ENCODE measurements at regions not wholly inside any gene's neighbourhood (a gene's known extent, or its start where the extent isn't known, plus 50 kb on each side); places are given as distances from the start of the nearest gene placed in this dataset.
"Not testable (repeated sequence)": the region's sequence is repeated elsewhere in the genome, so short reads cannot be mapped to it uniquely, and the experiment has no call there.

GRCh38 chr5:44942524-44943001, 133.8 kb downstream of the MRPS30 start:
- peak; percentile 3 for DNase-seq (ENCODE audit: low read depth)

DNA sequence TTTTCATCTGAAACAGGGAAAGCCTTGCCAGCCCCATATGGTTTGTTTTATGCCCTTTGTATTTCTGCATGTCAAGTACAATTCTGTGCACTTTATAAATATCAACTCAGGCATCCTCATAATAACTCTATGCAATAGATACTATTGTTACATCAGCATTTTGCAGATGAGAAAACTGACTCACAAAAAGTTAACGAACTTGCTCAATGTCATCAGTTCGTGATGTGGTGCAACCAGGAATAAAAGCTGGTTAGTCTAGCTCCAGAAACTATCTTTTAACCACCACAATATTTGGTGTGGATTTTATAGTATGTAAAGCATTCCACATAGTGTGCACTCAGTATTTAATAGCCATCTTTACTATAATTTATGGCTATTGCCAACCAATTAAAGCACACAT, 134.9 kb downstream of the MRPS30 start:
- peak; percentile 35 for DNase-seq (ENCODE audit: low read depth)

DNA sequence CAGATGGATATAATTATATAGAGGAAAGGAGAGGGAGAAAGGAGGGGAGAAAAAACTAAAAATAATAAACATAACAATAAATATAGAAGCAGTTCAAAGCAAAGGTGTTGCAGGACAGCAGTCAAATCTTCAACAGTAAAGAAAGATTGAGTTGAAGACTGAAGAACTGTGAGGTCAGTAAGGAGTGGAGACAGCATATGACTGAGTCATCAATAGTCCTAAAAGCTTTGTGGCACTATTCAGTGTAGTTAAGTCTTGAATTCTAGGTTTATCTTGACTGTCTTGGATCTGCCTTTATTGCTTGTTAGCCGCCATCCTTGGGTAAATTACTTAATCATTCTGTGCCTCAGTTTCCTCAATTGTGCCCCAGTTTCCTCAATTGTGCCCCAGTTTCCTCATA, 137.0 kb downstream of the MRPS30 start:
- peak; percentile 23 for DNase-seq (ENCODE audit: low read depth)

- DNase-seq (ENCODE audit: low read depth): no peak
Observed at GRCh38 chr5:44949687-44950086, 140.9 kb downstream of the MRPS30 start.

DNA sequence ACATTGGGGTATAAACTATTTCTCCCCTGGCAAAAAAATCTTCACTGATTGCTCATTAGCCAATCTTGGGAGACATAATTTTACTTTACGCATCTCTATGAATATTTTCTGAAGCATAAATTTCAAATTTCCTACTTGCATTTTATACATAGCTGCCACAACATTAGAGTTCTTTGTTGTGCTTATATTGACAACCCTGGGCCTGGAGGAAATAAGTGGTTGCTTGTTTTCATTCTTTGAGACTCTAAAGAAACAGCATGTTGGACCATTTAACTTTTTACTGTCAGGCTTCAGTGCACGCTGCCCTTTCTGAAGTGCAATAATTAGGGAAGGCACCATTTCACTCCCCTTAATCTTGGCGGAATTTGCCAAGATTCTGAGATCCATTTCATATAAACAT, 142.6 kb downstream of the MRPS30 start:
- DNase-seq (ENCODE audit: low read depth): no peak

DNA sequence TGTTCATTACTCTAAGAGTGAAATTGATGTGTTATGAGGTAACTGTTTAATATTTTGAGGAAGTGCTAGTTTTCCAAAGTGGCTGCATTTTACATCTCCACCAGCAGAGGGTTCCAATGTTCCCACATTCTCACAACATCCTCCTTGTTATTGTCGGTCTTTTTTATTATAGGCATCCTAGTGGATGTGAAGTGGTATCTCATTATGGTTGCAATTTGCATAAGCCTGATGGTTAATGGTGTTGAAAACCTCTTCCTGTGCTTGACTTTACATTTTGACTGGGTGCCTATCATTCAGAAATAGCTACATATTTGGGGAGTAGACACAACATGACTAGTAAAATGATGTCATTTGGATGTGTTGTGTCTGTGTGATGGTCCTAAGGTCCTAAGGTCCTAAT, 143.6 kb downstream of the MRPS30 start:
- peak; percentile 53 for DNase-seq (ENCODE audit: low read depth)

DNA sequence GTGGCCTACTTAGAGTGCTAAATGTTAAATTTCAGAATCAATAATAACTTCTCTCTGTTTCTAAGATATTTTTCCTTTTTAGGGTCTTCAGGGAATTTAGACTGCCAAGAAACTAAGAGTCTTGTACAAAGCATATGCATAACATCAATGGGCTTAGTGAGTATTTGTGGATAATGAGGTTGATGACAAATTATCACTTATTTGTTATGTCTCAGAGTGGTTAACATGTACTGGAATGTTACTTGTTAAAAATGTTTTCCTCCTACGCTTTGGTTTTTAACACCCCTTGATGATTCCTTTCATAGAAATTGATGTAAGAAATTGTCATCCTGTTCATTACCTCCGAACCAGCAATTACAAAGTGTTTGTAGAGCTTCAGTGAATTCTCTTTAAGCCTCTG, 144.3 kb downstream of the MRPS30 start:
- no peak for DNase-seq (ENCODE audit: low read depth)

- DNase-seq (ENCODE audit: low read depth): not testable (repeated sequence)
Observed at GRCh38 chr5:44958943-44959454, 150.3 kb downstream of the MRPS30 start.

GRCh38 chr5:44969825-44970224, 161.1 kb downstream of the MRPS30 start:
- no peak for DNase-seq (ENCODE audit: low read depth)

GRCh38 chr5:44970963-44971362, 162.2 kb downstream of the MRPS30 start:
- DNase-seq (ENCODE audit: low read depth): not testable (repeated sequence)

DNA sequence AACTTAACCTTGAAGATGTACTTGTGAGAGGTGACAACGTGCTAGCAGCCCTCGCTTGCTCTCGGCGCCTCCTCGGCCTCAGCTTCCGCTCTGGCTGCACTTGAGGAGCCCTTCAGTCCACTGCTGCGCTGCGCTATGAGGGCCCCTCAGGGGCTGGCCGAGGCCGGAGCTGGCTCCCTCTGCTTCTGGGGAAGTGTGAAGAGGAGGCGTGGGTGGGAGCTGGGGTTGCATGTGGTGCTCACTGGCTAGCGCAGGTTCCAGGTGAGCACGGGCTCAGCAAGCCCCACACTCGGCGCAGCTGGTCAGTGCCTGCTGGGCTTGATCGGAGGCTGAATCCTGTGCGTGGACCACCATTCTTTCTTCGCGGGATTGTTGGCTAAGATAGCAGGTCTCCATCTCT, 166.1 kb downstream of the MRPS30 start:
- DNase-seq (ENCODE audit: low read depth): no peak

GRCh38 chr5:44981708-44982107, 173.0 kb downstream of the MRPS30 start:
- DNase-seq (ENCODE audit: low read depth): no peak

DNA sequence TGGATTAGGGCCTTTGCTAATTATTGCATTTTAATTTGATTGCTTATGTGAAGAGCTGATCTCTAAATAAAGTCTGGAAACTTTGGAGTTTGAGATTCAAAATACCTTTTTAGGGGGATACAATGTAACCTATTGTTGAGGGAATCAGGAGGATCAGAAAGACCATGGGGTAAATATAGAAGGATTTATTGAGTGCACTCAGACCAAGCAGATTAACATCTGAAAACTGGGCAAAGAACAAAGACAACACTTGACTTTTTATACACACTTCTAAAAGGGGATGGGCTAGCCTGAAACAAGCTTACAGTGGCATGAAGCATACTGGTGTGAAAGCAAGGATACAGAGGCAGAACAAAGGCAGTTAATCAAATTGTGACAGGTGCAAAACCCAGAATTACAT, 174.3 kb downstream of the MRPS30 start:
- DNase-seq (ENCODE audit: low read depth): no peak

GRCh38 chr5:44987026-44987425, 178.3 kb downstream of the MRPS30 start:
- DNase-seq (ENCODE audit: low read depth): peak; percentile 21

- no peak for DNase-seq (ENCODE audit: low read depth)
Observed at GRCh38 chr5:44991693-44992092, 182.9 kb downstream of the MRPS30 start.

GRCh38 chr5:44993286-44993685, 184.5 kb downstream of the MRPS30 start:
- DNase-seq (ENCODE audit: low read depth): no peak

DNA sequence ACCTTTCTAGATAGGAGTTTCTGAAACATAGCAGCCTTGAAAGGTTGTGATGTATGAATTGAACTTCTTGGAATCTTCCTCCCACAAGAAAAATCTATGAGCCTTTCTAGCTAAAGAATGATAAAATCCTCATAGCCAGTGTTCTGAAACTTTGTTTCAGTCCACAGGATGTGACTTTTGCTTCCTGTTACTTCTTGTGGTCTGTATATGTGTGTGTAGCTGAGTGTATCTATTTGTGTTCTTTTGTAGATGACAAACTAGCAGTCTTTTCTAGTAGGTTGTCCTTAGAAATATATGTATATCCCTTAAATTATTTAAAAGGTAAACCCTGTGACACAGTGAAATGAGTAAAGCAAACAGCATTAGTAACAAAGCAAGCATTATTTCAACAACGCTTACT, 188.8 kb downstream of the MRPS30 start:
- DNase-seq (ENCODE audit: low read depth): no peak

- DNase-seq (ENCODE audit: low read depth): not testable (repeated sequence)
Observed at GRCh38 chr5:45007102-45007501, 198.4 kb downstream of the MRPS30 start.

DNA sequence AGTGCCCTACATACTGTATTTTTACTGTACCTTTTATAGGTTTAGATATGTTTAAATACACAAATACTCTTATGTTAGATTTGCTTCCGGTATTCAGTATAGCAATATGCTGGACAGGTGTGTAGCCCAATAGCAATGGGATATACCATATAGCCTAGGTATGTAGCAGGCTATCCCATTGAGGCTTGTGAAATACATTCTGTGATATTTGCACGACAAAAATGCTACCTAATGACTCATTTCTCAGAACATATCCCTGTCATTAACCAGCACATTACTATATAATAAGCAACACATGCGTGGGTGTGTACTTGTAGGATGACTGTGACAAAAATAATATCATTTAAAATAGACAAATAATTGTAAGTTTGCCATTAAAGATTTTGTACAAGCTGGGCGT, 208.8 kb downstream of the MRPS30 start:
- peak; percentile 36 for DNase-seq (ENCODE audit: low read depth)

GRCh38 chr5:45029553-45029952, 220.8 kb downstream of the MRPS30 start:
- peak; percentile 1 for DNase-seq (ENCODE audit: low read depth)

DNA sequence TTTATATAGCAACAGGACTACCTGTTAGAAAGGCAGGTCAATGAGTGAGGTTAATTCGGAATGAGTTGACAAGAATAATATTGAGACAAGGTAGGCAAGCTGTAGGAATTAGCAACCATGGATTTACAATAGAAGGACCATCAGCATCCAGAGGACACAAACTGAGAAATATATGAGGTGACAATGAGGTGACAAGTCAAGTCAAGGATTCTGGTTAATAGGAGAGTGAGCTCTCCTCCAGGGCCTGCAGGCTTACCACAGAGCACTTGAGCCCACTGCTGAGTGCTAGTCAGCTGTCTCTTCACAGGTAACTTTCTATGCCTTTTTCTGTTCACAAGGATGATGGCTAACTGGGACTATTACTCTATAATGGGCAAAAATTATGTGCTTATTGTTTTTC, 227.2 kb downstream of the MRPS30 start:
- no peak for DNase-seq (ENCODE audit: low read depth)

GRCh38 chr5:45037927-45038326, 229.2 kb downstream of the MRPS30 start:
- DNase-seq (ENCODE audit: low read depth): no peak

DNA sequence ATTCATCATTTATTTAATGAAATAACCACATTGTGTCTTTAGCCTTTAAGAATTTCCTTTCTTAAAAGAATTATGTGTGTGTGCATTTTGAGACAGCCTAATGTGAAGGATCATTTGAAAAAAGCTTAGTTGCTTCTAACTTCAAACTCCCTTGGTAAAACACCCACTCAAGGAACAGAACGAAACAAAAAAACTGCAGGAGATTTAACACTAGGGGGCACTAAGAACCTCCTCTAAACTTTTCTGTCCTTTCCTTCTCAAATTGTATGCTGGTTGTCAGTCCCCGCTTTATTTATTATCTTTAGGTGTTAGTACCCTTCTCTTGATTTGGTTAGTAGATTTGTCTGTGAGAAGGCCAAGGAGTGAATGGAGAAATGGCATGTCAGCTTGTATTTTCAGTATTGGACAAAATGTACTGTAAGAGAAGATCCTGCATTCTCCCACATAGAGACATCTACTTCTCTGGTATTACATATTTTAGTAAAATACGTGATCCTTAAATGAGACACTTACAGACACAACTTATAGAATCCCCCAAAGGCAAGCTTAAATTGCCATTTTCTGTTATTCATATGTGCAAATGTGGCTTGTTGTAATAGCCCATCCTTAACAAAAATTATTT, 229.7 kb downstream of the MRPS30 start:
- DNase-seq (ENCODE audit: low read depth): peak; percentile 46

- no peak for DNase-seq (ENCODE audit: low read depth)
Observed at GRCh38 chr5:45042283-45042682, 233.5 kb downstream of the MRPS30 start.
